ENCODE measurements at regions not wholly inside any gene's neighbourhood (a gene's known extent, or its start where the extent isn't known, plus 50 kb on each side); places are given as distances from the start of the nearest gene placed in this dataset.

DNA sequence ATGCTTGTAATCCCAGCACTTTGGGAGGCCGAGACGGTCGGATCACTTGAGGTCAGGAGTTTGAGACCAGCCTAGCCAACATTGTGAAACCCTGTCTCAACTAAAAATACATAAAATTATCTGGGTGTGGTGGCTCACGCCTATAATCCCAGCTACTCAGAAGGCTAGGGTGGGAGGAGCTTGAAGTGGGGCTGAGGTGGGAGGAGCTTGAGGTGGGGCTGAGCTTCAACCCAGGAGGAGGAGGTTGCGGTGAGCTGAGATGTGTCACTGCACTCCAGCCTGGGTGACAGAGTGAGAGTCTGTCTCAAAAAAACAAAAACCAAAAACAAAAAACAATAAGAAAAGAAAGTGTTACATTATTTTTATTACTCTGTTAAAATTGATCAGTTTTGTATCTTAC, 1164.4 kb upstream of the IGFBP7 start:
- no peak for TF ChIP-seq EZH2 (IDR thresholded peaks at IDR 0.05; ENCODE audit: low read depth, unreplicated experiment)
- no peak for TF ChIP-seq JUNB (IDR thresholded peaks at IDR 0.05; ENCODE audit: unreplicated experiment)

Measured in GM23338 (cell line).